ENCODE measurements at regions not wholly inside any gene's neighbourhood (a gene's known extent, or its start where the extent isn't known, plus 50 kb on each side); places are given as distances from the start of the nearest gene placed in this dataset.

DNA sequence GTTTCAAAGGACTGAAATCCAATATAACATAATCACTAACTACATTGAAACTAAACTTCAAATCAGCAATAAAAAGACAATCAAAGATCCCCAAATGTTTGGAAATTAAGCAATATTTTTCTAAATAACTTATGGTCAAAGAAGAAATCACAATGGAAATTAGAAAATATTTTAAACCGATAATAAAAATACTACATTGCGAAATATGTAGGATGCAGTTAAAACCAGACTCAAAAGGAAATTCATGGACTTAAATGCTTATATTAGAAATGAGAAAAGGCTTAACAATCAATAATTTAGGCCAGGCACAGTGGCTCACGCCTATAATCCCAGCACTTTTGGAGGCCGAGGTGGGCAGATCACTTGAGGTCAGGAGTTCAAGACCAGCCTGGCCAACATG is 79.0 kb upstream of the HAAO start:
- DNase-seq: no peak
- Mint-ChIP-seq H3K9me3 (peaks cover 35% of the 10 kb centered on the region), H3K4me3 (no peak overlapping the region), H3K4me1 (peaks cover 4% of the 10 kb centered on the region), H3K36me3 (ENCODE audit: low read depth) (peaks cover 20% of the 10 kb centered on the region), H3K27ac (no peak overlapping the region), H3K27me3 (ENCODE audit: low read depth, poor library complexity) (peaks cover 2% of the 10 kb centered on the region)
- TF ChIP-seq, protein P1, sequence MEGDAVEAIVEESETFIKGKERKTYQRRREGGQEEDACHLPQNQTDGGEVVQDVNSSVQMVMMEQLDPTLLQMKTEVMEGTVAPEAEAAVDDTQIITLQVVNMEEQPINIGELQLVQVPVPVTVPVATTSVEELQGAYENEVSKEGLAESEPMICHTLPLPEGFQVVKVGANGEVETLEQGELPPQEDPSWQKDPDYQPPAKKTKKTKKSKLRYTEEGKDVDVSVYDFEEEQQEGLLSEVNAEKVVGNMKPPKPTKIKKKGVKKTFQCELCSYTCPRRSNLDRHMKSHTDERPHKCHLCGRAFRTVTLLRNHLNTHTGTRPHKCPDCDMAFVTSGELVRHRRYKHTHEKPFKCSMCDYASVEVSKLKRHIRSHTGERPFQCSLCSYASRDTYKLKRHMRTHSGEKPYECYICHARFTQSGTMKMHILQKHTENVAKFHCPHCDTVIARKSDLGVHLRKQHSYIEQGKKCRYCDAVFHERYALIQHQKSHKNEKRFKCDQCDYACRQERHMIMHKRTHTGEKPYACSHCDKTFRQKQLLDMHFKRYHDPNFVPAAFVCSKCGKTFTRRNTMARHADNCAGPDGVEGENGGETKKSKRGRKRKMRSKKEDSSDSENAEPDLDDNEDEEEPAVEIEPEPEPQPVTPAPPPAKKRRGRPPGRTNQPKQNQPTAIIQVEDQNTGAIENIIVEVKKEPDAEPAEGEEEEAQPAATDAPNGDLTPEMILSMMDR (IDR thresholded peaks at IDR 0.05): no peak

DNA sequence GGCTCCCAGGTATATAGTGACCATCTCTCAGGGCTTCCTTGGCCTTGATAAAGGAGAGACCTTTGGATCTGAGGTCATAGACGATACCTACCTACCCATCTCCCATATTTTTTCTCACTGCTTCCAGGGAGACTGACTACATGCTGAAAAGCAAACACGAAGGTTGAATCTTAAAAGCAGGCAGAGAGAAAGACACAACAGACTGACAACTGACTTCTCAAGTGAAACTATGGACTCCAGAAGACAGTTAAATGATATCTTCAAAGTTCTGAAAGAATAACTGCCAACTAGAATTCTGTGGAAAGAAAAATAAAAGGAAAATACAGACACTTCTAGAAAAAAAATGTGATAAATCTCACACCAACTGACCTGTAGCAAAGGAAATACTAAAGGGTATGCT is 76.5 kb upstream of the HAAO start:
- Mint-ChIP-seq H3K27ac (no peak overlapping the region), H3K4me3 (no peak overlapping the region), H3K9me3 (peaks cover 41% of the 10 kb centered on the region), H3K27me3 (ENCODE audit: low read depth, poor library complexity) (peaks cover 2% of the 10 kb centered on the region), H3K4me1 (no peaks in the 10 kb centered on the region), H3K36me3 (ENCODE audit: low read depth) (peaks cover 20% of the 10 kb centered on the region)
- DNase-seq: no peak
- TF ChIP-seq, protein P1 (IDR thresholded peaks at IDR 0.05): no peak

DNA sequence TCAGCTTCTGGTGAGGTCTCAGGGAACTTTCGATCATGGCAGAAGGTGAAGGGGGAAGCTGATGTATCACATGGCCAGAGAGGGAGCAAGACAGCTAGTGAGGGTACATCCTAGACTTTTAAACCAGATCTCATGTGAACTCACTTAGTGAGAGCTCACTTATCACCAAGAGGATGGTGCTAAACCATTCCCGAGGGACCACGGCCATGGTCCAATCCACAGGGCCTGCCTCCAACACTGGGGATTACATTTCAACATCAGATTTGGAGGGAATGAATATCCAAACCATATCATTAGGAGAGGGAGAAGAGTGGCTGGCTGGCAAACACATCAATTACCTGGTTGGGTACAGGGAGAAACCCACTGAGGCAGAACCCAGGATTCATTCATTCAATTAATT is 75.7 kb upstream of the HAAO start:
- Mint-ChIP-seq H3K4me1 (no peaks in the 10 kb centered on the region), H3K4me3 (no peak overlapping the region), H3K27me3 (ENCODE audit: low read depth, poor library complexity) (peaks cover 2% of the 10 kb centered on the region), H3K9me3 (peaks cover 41% of the 10 kb centered on the region), H3K27ac (no peak overlapping the region), H3K36me3 (ENCODE audit: low read depth) (peaks cover 20% of the 10 kb centered on the region)
- no peak for DNase-seq
- TF ChIP-seq, protein P1 (IDR thresholded peaks at IDR 0.05): no peak

DNA sequence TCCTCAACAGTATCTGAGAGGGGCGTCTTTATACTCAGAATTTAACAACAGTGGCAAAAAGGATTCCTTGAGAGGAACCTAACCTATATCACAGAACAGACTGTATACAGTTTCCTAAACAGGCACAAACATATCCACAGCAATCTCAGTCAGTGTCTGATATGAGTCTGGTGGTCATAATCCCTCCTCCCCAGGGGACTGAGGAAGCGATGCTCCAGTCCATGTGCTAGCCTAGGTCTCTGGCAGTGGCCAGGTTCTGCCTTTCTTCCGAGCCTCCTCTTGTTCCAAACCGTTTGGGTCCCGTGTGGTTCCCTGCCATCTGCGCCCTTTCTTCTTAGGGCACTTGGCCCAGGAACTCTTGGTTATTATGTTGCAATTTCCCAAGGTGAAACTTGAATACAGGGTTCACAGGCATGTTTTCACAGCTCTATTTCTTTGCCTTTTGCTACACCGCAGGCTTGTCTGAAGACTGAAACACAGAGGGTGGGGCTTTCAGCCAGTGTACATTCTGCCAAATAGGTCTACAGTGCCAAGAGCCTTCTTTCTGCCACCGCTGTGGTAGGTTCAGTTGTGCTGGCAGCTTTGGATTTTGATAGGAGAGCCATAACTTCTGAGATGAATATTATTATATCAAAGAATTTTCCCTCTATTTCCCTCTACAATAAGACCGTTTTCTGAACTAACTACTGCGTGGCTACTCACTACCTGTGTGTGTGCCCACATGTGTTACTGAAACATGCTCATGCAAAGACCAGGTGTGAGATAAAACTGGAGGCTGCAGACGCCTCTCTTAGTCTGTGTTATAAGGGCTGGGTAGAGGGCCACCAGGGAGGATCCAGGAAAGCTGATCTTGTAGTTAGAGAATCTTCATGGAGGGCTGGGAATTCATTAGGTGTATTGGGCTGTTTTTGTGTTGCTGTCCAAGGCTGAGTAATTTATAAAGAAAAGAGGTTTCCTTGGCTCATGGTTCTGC is 75.0 kb upstream of the HAAO start:
- no peak for DNase-seq
- H3K27ac Mint-ChIP-seq: peak overlapping the region; percentile 61
- no peak overlapping the region for H3K4me3 Mint-ChIP-seq
- peaks cover 41% of the 10 kb centered on the region for H3K9me3 Mint-ChIP-seq
- peaks cover 20% of the 10 kb centered on the region for H3K36me3 Mint-ChIP-seq (ENCODE audit: low read depth)
- peaks cover 2% of the 10 kb centered on the region for H3K27me3 Mint-ChIP-seq (ENCODE audit: low read depth, poor library complexity)
- no peaks in the 10 kb centered on the region for H3K4me1 Mint-ChIP-seq
- TF ChIP-seq, protein P1 (IDR thresholded peaks at IDR 0.05): no peak

DNA sequence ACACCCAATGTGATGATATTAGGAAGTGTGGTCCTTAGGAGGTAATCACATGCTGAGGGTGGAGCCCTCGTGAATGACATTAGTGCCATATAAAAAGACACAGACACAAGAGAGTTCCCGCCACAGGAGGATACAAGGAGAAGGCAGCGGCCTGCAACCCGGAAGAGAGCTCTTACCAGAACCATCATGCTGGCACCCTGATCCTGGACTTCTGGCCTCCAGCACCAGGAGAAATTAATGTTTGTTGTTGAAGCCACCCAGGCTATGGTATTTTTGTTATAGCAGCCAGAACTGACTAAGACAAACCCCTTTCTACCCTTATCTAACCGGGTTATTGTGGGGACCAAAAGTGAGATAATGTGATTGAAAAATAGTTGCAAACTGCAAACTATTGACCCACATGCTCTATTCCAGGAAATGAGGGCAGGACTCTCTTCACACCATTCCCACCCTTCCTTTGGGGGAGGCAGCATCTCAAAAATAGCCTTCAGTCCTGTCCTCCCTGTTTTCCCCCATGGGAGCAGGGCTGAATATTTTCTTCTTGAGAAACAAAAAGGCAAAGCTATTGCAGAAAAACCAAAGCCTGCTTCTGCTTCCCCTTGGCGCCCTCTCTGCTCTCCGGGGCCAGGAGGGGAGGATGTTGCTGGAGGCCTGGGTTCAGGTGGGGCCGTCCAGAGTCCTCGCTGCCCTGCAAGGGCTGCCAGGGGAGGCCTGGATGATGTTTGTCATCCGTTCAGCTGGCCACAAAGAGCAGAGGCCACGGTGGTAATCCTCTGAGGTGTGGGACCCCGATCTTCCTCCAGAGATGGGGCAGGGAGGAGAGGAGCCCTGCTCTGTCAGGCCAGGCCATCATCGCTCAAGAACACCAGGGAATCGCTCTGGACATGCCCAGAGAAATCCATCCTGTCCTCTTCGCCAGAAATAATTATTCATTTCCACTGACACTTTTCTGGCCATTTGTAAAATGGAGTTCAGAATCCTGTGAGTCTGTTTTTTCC is 73.8 kb upstream of the HAAO start:
- peak overlapping the region; percentile 61 for H3K27ac Mint-ChIP-seq
- H3K4me1 Mint-ChIP-seq: no peaks in the 10 kb centered on the region
- H3K4me3 Mint-ChIP-seq: no peak overlapping the region
- peaks cover 41% of the 10 kb centered on the region for H3K9me3 Mint-ChIP-seq
- peaks cover 2% of the 10 kb centered on the region for H3K27me3 Mint-ChIP-seq (ENCODE audit: low read depth, poor library complexity)
- H3K36me3 Mint-ChIP-seq (ENCODE audit: low read depth): peaks cover 24% of the 10 kb centered on the region
- DNase-seq: no peak
- TF ChIP-seq, protein P1 (IDR thresholded peaks at IDR 0.05): no peak

Data from nephron progenitor cell (in vitro differentiated cells).